GM21360 (cell line): ENCODE measurements at regions not wholly inside any gene's neighbourhood (a gene's known extent, or its start where the extent isn't known, plus 50 kb on each side); places are given as distances from the start of the nearest gene placed in this dataset.
"Not testable (repeated sequence)": the region's sequence is repeated elsewhere in the genome, so short reads cannot be mapped to it uniquely, and the experiment has no call there.

Source experiments
- ATAC-seq: cut with Tn5 transposase; IDR thresholded peaks from one replicate; pipeline ENCODE4 v1.9.1; 2021; ENCODE audit warnings: mild to moderate bottlenecking, moderate library complexity; ENCODE audit not compliant: unreplicated experiment

- ATAC-seq = no peak
Observed at GRCh38 chr2:16226943-16227664, 286.8 kb downstream of the MYCN start.

- no peak for ATAC-seq
Observed at GRCh38 chr2:16226381-16226780, 286.0 kb downstream of the MYCN start.

GRCh38 chr2:16225545-16225944 is 285.2 kb downstream of the MYCN start:
- no peak for ATAC-seq

- no peak for ATAC-seq
Observed at GRCh38 chr2:16225071-16225470, 284.7 kb downstream of the MYCN start.

GRCh38 chr2:16224298-16225045 is 284.1 kb downstream of the MYCN start:
- ATAC-seq = no peak

GRCh38 chr2:16223841-16224177 is 283.5 kb downstream of the MYCN start:
- no peak for ATAC-seq

- ATAC-seq = no peak
Observed at GRCh38 chr2:16223161-16223840, 283.0 kb downstream of the MYCN start.

GRCh38 chr2:16222326-16222725 is 282.0 kb downstream of the MYCN start:
- ATAC-seq = no peak

GRCh38 chr2:16221461-16222010 is 281.2 kb downstream of the MYCN start:
- no peak for ATAC-seq

GRCh38 chr2:16219292-16219975 is 279.1 kb downstream of the MYCN start:
- no peak for ATAC-seq

- no peak for ATAC-seq
Observed at GRCh38 chr2:16218625-16219024, 278.3 kb downstream of the MYCN start.

- no peak for ATAC-seq
Observed at GRCh38 chr2:16218161-16218560, 277.8 kb downstream of the MYCN start.

- ATAC-seq = not testable (repeated sequence)
Observed at GRCh38 chr2:16217741-16218140, 277.4 kb downstream of the MYCN start.

GRCh38 chr2:16217291-16217690 is 276.9 kb downstream of the MYCN start:
- no peak for ATAC-seq

- ATAC-seq = no peak
Observed at GRCh38 chr2:16216558-16216945, 276.2 kb downstream of the MYCN start.

- no peak for ATAC-seq
Observed at GRCh38 chr2:16215902-16216557, 275.7 kb downstream of the MYCN start.

- ATAC-seq = no peak
Observed at GRCh38 chr2:16214861-16215260, 274.5 kb downstream of the MYCN start.

GRCh38 chr2:16214391-16214790 is 274.0 kb downstream of the MYCN start:
- ATAC-seq = no peak

GRCh38 chr2:16212321-16212720 is 272.0 kb downstream of the MYCN start:
- no peak for ATAC-seq

- ATAC-seq = no peak
Observed at GRCh38 chr2:16211341-16211740, 271.0 kb downstream of the MYCN start.

GRCh38 chr2:16210841-16211240 is 270.5 kb downstream of the MYCN start:
- no peak for ATAC-seq
